ENCODE measurements at regions not wholly inside any gene's neighbourhood (a gene's known extent, or its start where the extent isn't known, plus 50 kb on each side); places are given as distances from the start of the nearest gene placed in this dataset.
"Not testable (repeated sequence)": the region's sequence is repeated elsewhere in the genome, so short reads cannot be mapped to it uniquely, and the experiment has no call there.

DNA sequence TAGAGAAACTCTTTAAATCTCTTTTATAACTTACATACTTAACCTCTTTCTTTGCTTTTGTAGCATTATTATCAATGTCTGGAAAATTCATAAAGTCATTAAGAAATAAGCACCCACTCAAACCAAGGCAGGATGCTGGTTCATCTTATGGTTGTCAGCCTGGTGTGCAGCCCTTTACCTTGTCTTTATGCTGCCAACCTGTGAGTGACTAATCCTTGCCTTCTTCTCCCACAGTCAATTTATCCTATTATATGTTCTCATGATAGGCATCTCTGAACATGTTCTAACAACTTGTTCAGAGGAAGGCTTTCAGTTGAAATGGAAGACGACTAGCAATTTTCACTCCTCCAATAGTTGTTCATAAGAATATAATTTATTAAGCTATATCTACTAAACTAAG is 186.9 kb upstream of the CAND1 start:
- TF ChIP-seq, protein P1, sequence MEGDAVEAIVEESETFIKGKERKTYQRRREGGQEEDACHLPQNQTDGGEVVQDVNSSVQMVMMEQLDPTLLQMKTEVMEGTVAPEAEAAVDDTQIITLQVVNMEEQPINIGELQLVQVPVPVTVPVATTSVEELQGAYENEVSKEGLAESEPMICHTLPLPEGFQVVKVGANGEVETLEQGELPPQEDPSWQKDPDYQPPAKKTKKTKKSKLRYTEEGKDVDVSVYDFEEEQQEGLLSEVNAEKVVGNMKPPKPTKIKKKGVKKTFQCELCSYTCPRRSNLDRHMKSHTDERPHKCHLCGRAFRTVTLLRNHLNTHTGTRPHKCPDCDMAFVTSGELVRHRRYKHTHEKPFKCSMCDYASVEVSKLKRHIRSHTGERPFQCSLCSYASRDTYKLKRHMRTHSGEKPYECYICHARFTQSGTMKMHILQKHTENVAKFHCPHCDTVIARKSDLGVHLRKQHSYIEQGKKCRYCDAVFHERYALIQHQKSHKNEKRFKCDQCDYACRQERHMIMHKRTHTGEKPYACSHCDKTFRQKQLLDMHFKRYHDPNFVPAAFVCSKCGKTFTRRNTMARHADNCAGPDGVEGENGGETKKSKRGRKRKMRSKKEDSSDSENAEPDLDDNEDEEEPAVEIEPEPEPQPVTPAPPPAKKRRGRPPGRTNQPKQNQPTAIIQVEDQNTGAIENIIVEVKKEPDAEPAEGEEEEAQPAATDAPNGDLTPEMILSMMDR (IDR thresholded peaks at IDR 0.05; ENCODE audit: insufficient read depth, low read length, missing control alignments) = no peak
- POLR2A ChIA-PET = no interaction called here
- CTCF ChIA-PET = no interaction called here
- no peak for DNase-seq (ENCODE audit: low read depth, low spot score)
- no peak overlapping the region for H3K4me3 ChIP-seq (ENCODE audit: low read depth, low read length)

DNA sequence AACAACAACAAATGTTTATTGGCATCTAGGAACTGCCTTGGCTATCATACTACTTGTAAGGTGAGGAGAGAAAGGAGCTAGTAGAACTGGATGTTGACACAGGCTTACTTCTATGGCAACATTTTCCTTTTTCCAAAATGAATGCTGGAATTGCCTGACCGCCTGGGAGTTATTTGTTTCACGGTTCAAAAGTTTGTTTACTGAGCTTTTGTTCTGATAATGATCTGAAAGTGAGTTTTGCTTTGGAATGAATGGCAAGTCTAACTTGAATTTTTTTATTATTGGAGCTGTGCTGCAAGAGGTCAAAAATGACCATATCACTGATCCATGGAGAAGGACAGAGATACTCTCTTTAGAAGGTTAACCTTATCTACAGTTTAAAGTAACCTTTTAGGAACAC is 183.5 kb upstream of the CAND1 start:
- no peak overlapping the region for H3K4me3 ChIP-seq (ENCODE audit: low read depth, low read length)
- ChIA-PET CTCF (no interaction called here), POLR2A (no interaction called here)
- DNase-seq (ENCODE audit: low read depth, low spot score) = no peak
- TF ChIP-seq, protein P1 (IDR thresholded peaks at IDR 0.05; ENCODE audit: insufficient read depth, low read length, missing control alignments) = no peak

DNA sequence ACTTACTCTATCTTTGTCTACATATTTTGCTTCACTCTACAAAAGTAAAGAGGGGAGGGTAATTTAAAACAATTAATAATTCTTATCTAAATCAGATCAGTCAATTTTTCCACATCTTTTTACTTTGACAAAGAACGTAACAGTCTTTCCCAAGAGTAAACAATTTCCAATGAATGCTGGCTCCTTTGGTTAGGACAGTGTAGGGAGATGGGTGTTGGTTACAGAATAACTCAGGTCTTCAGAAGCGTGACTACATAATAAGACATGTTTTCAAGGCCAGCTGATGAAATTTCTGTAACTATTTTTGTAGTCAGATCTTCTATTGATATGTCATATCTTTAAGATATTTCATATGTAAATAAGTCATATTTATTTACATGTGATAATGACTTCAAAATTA is 183.0 kb upstream of the CAND1 start:
- CTCF ChIA-PET = no interaction called here
- TF ChIP-seq, protein P1 (IDR thresholded peaks at IDR 0.05; ENCODE audit: insufficient read depth, low read length, missing control alignments) = no peak
- no peak for DNase-seq (ENCODE audit: low read depth, low spot score)
- POLR2A ChIA-PET = no interaction called here
- no peak overlapping the region for H3K4me3 ChIP-seq (ENCODE audit: low read depth, low read length)

DNA sequence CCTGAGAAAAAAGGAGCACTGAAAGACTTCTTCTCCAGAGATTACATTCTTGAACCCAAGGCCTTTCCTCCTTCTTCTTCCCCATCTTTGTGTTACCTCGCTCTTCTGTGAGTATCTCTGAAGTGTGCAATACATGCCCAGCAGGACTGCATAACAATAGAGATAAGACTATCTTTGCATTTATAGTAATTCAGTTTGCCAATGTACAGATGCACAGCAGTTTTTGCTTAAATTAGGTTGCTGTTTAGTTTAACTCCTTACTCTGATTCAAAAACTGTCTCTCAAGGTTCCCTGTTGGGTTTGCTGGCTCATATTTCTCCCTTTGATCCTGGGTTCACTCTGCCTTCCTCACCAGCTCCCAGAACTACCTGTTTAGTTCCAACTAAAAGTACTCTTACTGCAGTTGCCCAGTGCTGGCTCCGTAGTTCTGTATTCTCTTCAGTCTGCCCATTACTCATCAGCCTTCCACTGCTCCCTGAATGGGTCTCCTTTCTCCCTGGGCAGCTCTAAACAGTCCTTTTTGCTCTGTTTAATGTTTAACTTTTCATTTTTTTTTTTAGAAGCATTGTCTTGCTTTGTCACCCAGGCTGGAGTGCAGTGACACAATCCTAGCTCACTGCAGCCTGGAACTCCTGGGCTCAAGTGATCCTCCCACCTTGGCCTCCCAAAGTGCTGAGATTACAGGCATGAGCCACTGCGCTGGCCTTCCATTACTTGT is 180.6 kb upstream of the CAND1 start:
- TF ChIP-seq, protein P1 (IDR thresholded peaks at IDR 0.05; ENCODE audit: insufficient read depth, low read length, missing control alignments) = no peak
- DNase-seq (ENCODE audit: low read depth, low spot score) = no peak
- ChIA-PET POLR2A (no interaction called here), CTCF (no interaction called here)
- H3K4me3 ChIP-seq (ENCODE audit: low read depth, low read length) = no peak overlapping the region

DNA sequence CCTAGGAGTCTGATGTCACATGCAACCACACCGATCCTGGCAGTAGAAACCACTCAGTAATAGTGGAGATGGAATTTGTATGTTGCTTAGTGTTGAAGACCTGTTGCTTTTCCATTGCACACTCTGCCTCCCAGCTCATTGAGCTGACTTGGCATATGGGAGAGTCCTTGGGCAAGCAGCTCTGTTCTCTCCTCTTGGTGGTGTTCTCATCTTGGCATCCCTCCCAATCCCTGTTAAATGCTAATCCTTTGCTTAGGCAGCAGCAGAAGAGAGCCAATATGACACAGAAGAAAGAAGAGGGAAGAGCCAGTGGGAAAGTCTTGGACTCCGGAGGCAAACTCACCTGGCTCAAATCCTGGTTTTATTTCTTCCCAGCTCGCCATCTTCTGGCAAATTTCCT is 178.0 kb upstream of the CAND1 start:
- no peak for DNase-seq (ENCODE audit: low read depth, low spot score)
- CTCF ChIA-PET = no interaction called here
- no peak overlapping the region for H3K4me3 ChIP-seq (ENCODE audit: low read depth, low read length)
- POLR2A ChIA-PET = no interaction called here
- TF ChIP-seq, protein P1 (IDR thresholded peaks at IDR 0.05; ENCODE audit: insufficient read depth, low read length, missing control alignments) = no peak

DNA sequence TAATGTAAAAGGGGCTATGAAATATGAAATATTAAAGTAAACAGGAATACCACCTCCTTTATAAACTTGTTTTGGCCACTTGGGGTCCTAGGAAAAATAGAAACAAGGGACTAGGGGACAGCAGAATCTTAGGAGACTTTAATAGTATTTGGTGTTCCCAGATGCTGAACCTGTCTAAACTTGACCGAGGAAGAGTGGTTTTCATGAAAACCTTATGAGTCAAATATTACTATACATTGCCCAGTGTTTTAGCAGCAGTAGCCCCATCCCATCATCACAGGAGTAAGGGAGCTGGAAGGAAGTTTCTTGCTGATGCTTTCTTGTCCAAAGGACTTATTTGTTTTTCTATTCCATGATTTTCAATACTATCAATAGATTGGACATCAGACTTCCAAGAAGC is 177.5 kb upstream of the CAND1 start:
- TF ChIP-seq, protein P1 (IDR thresholded peaks at IDR 0.05; ENCODE audit: insufficient read depth, low read length, missing control alignments) = no peak
- ChIA-PET POLR2A (no interaction called here), CTCF (no interaction called here)
- no peak overlapping the region for H3K4me3 ChIP-seq (ENCODE audit: low read depth, low read length)
- no peak for DNase-seq (ENCODE audit: low read depth, low spot score)

DNA sequence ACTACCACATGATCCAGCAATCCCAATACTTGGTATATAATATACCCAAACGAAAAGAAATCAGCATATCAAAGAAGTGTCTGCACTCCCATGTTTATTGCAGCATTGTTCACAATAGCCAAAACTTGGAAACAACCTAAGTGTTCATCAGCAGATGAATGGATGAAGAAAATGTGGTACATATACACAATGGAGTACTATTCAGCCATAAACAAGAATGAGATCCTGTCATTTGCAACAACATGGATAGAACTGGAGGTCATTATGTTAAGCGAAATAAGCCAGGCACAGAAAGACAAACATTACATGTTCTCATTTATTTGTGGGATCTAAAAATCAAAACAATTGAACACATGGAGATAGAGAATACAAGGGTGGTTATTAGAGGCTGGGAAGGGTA is 176.2 kb upstream of the CAND1 start:
- CTCF ChIA-PET; H3K4me3 ChIP-seq (ENCODE audit: low read depth, low read length); POLR2A ChIA-PET; DNase-seq (ENCODE audit: low read depth, low spot score): not testable (repeated sequence)
